ENCODE measurements at regions not wholly inside any gene's neighbourhood (a gene's known extent, or its start where the extent isn't known, plus 50 kb on each side); places are given as distances from the start of the nearest gene placed in this dataset.

- peak in 1 of 2 donors; percentile 7 for DNase-seq (ENCODE audit: low read depth in 2 of 2)
Measured at GRCh38 chr3:193780810-193781478, 187.9 kb downstream of the OPA1 start.

GRCh38 chr3:193782276-193782647 lies 189.3 kb downstream of the OPA1 start:
- no peak for DNase-seq (ENCODE audit: low read depth in 2 of 2)

- DNase-seq (ENCODE audit: low read depth in 2 of 2) = no peak
Measured at GRCh38 chr3:193782747-193783146, 189.7 kb downstream of the OPA1 start.

GRCh38 chr3:193783166-193783896 lies 190.3 kb downstream of the OPA1 start:
- DNase-seq (ENCODE audit: low read depth in 2 of 2) = no peak

- no peak for DNase-seq (ENCODE audit: low read depth in 2 of 2)
Measured at GRCh38 chr3:193784822-193785221, 191.8 kb downstream of the OPA1 start.

- no peak for DNase-seq (ENCODE audit: low read depth in 2 of 2)
Measured at GRCh38 chr3:193787496-193787870, 194.5 kb downstream of the OPA1 start.

- DNase-seq (ENCODE audit: low read depth in 2 of 2) = peak in 1 of 2 donors; percentile 1
Measured at GRCh38 chr3:193788189-193788991, 195.4 kb downstream of the OPA1 start.

- no peak for DNase-seq (ENCODE audit: low read depth in 2 of 2)
Measured at GRCh38 chr3:193789455-193789854, 196.4 kb downstream of the OPA1 start.

- no peak for DNase-seq (ENCODE audit: low read depth in 2 of 2)
Measured at GRCh38 chr3:193790086-193790990, 197.3 kb downstream of the OPA1 start.

GRCh38 chr3:193791041-193792032 lies 198.3 kb downstream of the OPA1 start:
- DNase-seq (ENCODE audit: low read depth in 2 of 2) = no peak

GRCh38 chr3:193793123-193793522 lies 200.1 kb downstream of the OPA1 start:
- DNase-seq (ENCODE audit: low read depth in 2 of 2) = no peak

GRCh38 chr3:193794002-193794881 lies 201.2 kb downstream of the OPA1 start:
- DNase-seq (ENCODE audit: low read depth in 2 of 2) = no peak

- DNase-seq (ENCODE audit: low read depth in 2 of 2) = no peak
Measured at GRCh38 chr3:193795062-193795690, 202.2 kb downstream of the OPA1 start.

GRCh38 chr3:193796089-193796488 lies 203.1 kb downstream of the OPA1 start:
- no peak for DNase-seq (ENCODE audit: low read depth in 2 of 2)

- no peak for DNase-seq (ENCODE audit: low read depth in 2 of 2)
Measured at GRCh38 chr3:193797566-193797965, 204.6 kb downstream of the OPA1 start.

GRCh38 chr3:193798051-193798450 lies 205.0 kb downstream of the OPA1 start:
- DNase-seq (ENCODE audit: low read depth in 2 of 2) = no peak

- no peak for DNase-seq (ENCODE audit: low read depth in 2 of 2)
Measured at GRCh38 chr3:193800138-193801043, 207.4 kb downstream of the OPA1 start.

- DNase-seq (ENCODE audit: low read depth in 2 of 2) = no peak
Measured at GRCh38 chr3:193801097-193801496, 208.1 kb downstream of the OPA1 start.
